ENCODE measurements at regions not wholly inside any gene's neighbourhood (a gene's known extent, or its start where the extent isn't known, plus 50 kb on each side); places are given as distances from the start of the nearest gene placed in this dataset.

GRCh38 chr6:165205632-165206031, 103.8 kb downstream of the C6orf118 start:
- intact Hi-C loops (cut with micrococcal nuclease; ENCODE audit: unreplicated experiment), result no loop called here
- no TSS peak for BruUV-seq (replicated peaks)

GRCh38 chr6:165204807-165205545, 104.4 kb downstream of the C6orf118 start:
- intact Hi-C loops (cut with micrococcal nuclease; ENCODE audit: unreplicated experiment), result no loop called here
- no peaks in the 10 kb centered on the region for H3K27me3 Mint-ChIP-seq (ENCODE audit: insufficient read depth, unreplicated experiment)
- CTCF ChIA-PET, result no interaction called here
- peaks cover 10% of the 10 kb centered on the region for H3K9me3 Mint-ChIP-seq (ENCODE audit: unreplicated experiment)
- Histone ChIP-seq H3K36me3 (ENCODE audit: control insufficient read depth, insufficient read depth, low read length) (no peaks in the 10 kb centered on the region), H3K4me1 (no peaks in the 10 kb centered on the region), H3K9me3 (no peaks in the 10 kb centered on the region), H3K4me3 (ENCODE audit: low read depth, low read length) (no peak overlapping the region), H3K27me3 (replicated peaks; ENCODE audit: control insufficient read depth, insufficient read depth, low read length) (no peaks in the 10 kb centered on the region)
- no peak for DNase-seq
- no TSS peak for BruUV-seq (replicated peaks)
- TF ChIP-seq CTCF (IDR thresholded peaks at IDR 0.05; ENCODE audit: insufficient read depth in 1 of 2, low read depth in 1 of 2, low read length in 1 of 2, severe bottlenecking in 1 of 2, unreplicated experiment in 1 of 2), result no peak
- POLR2A ChIA-PET, result no interaction called here
- no peaks in the 10 kb centered on the region for H3K36me3 Mint-ChIP-seq (ENCODE audit: insufficient read depth, unreplicated experiment)
- H3K4me3 Mint-ChIP-seq (ENCODE audit: unreplicated experiment), result no peak overlapping the region
- H3K4me1 Mint-ChIP-seq (ENCODE audit: low read depth, unreplicated experiment), result no peaks in the 10 kb centered on the region
- no peak overlapping the region for H3K27ac Mint-ChIP-seq (ENCODE audit: unreplicated experiment)

More at GRCh38 chr6:165205632-165206031, 103.8 kb downstream of the C6orf118 start:
- Mint-ChIP-seq H3K27me3 (ENCODE audit: insufficient read depth, unreplicated experiment) (no peaks in the 10 kb centered on the region), H3K4me3 (ENCODE audit: unreplicated experiment) (no peak overlapping the region), H3K36me3 (ENCODE audit: insufficient read depth, unreplicated experiment) (no peaks in the 10 kb centered on the region), H3K27ac (ENCODE audit: unreplicated experiment) (no peak overlapping the region), H3K9me3 (ENCODE audit: unreplicated experiment) (peaks cover 10% of the 10 kb centered on the region), H3K4me1 (ENCODE audit: low read depth, unreplicated experiment) (no peaks in the 10 kb centered on the region)
- Histone ChIP-seq H3K4me3 (ENCODE audit: low read depth, low read length) (no peak overlapping the region), H3K36me3 (ENCODE audit: control insufficient read depth, insufficient read depth, low read length) (no peaks in the 10 kb centered on the region), H3K27me3 (replicated peaks; ENCODE audit: control insufficient read depth, insufficient read depth, low read length) (no peaks in the 10 kb centered on the region), H3K9me3 (no peaks in the 10 kb centered on the region), H3K4me1 (no peaks in the 10 kb centered on the region)
- ChIA-PET POLR2A (no interaction called here), CTCF (no interaction called here)
- no peak for DNase-seq
- TF ChIP-seq CTCF (IDR thresholded peaks at IDR 0.05; ENCODE audit: insufficient read depth in 1 of 2, low read depth in 1 of 2, low read length in 1 of 2, severe bottlenecking in 1 of 2, unreplicated experiment in 1 of 2), result no peak

- Histone ChIP-seq H3K36me3 (ENCODE audit: control insufficient read depth, insufficient read depth, low read length) (no peaks in the 10 kb centered on the region), H3K4me1 (no peaks in the 10 kb centered on the region), H3K27me3 (replicated peaks; ENCODE audit: control insufficient read depth, insufficient read depth, low read length) (no peaks in the 10 kb centered on the region), H3K4me3 (ENCODE audit: low read depth, low read length) (no peak overlapping the region), H3K9me3 (no peaks in the 10 kb centered on the region)
- no TSS peak for BruUV-seq (replicated peaks)
- no peak overlapping the region for H3K27ac Mint-ChIP-seq (ENCODE audit: unreplicated experiment)
- CTCF ChIA-PET, result no interaction called here
- H3K9me3 Mint-ChIP-seq (ENCODE audit: unreplicated experiment), result peaks cover 10% of the 10 kb centered on the region
- DNase-seq, result no peak
- H3K27me3 Mint-ChIP-seq (ENCODE audit: insufficient read depth, unreplicated experiment), result no peaks in the 10 kb centered on the region
- H3K4me3 Mint-ChIP-seq (ENCODE audit: unreplicated experiment), result no peak overlapping the region
- H3K36me3 Mint-ChIP-seq (ENCODE audit: insufficient read depth, unreplicated experiment), result no peaks in the 10 kb centered on the region
- no peak for TF ChIP-seq CTCF (IDR thresholded peaks at IDR 0.05; ENCODE audit: insufficient read depth in 1 of 2, low read depth in 1 of 2, low read length in 1 of 2, severe bottlenecking in 1 of 2, unreplicated experiment in 1 of 2)
- POLR2A ChIA-PET, result no interaction called here
- no peaks in the 10 kb centered on the region for H3K4me1 Mint-ChIP-seq (ENCODE audit: low read depth, unreplicated experiment)
- intact Hi-C loops (cut with micrococcal nuclease; ENCODE audit: unreplicated experiment), result no loop called here
These were observed 109.2 kb downstream of the C6orf118 start for GRCh38 chr6:165200178-165200577.

Data from Caco-2 (cell line).